ENCODE measurements at regions not wholly inside any gene's neighbourhood (a gene's known extent, or its start where the extent isn't known, plus 50 kb on each side); places are given as distances from the start of the nearest gene placed in this dataset.
"Not testable (repeated sequence)": the region's sequence is repeated elsewhere in the genome, so short reads cannot be mapped to it uniquely, and the experiment has no call there.

- DNase-seq; ATAC-seq; intact Hi-C loops (cut with DNase I, micrococcal nuclease): not testable (repeated sequence)
These were observed 186.2 kb upstream of the AVPR1A start for GRCh38 chr12:63337158-63337557.

GRCh38 chr12:63326260-63326659 is 175.3 kb upstream of the AVPR1A start:
- intact Hi-C loops (cut with DNase I, micrococcal nuclease): no loop called here
- no peak for ATAC-seq

GRCh38 chr12:63325757-63326156 is 174.8 kb upstream of the AVPR1A start:
- intact Hi-C loops (cut with DNase I, micrococcal nuclease): no loop called here
- ATAC-seq (no peak), DNase-seq (no peak)

More at GRCh38 chr12:63326260-63326659, 175.3 kb upstream of the AVPR1A start:
- no peak for DNase-seq

GRCh38 chr12:63323942-63324341 is 172.9 kb upstream of the AVPR1A start:
- intact Hi-C loops (cut with DNase I, micrococcal nuclease): no loop called here
- no peak for ATAC-seq
- DNase-seq: no peak

GRCh38 chr12:63321373-63321772 is 170.4 kb upstream of the AVPR1A start:
- intact Hi-C loops (cut with DNase I, micrococcal nuclease): no loop called here
- ATAC-seq (no peak), DNase-seq (no peak)

GRCh38 chr12:63319936-63320633 is 169.1 kb upstream of the AVPR1A start:
- DNase-seq (no peak), ATAC-seq (no peak)
- intact Hi-C loops (cut with DNase I, micrococcal nuclease): no loop called here

GRCh38 chr12:63319386-63319785 is 168.4 kb upstream of the AVPR1A start:
- DNase-seq: no peak
- peak; percentile 35 for ATAC-seq
- intact Hi-C loops (cut with DNase I, micrococcal nuclease): no loop called here

- intact Hi-C loops (cut with DNase I, micrococcal nuclease): no loop called here
- no peak for ATAC-seq
- DNase-seq: no peak
These were observed 167.9 kb upstream of the AVPR1A start for GRCh38 chr12:63318933-63319332.

GRCh38 chr12:63318313-63318712 is 167.3 kb upstream of the AVPR1A start:
- intact Hi-C loops (cut with DNase I, micrococcal nuclease): no loop called here
- no peak for DNase-seq
- no peak for ATAC-seq

- intact Hi-C loops (cut with DNase I, micrococcal nuclease): no loop called here
- ATAC-seq: no peak
- DNase-seq: no peak
These were observed 166.9 kb upstream of the AVPR1A start for GRCh38 chr12:63317880-63318279.

GRCh38 chr12:63317286-63317846 is 166.4 kb upstream of the AVPR1A start:
- intact Hi-C loops (cut with DNase I, micrococcal nuclease): no loop called here
- no peak for ATAC-seq

GRCh38 chr12:63313139-63313538 is 162.1 kb upstream of the AVPR1A start:
- ATAC-seq: no peak
- intact Hi-C loops (cut with DNase I, micrococcal nuclease): no loop called here

More at GRCh38 chr12:63317286-63317846, 166.4 kb upstream of the AVPR1A start:
- DNase-seq: no peak

GRCh38 chr12:63308671-63309070 is 157.7 kb upstream of the AVPR1A start:
- DNase-seq: no peak
- intact Hi-C loops (cut with DNase I, micrococcal nuclease): no loop called here
- no peak for ATAC-seq

More at GRCh38 chr12:63313139-63313538, 162.1 kb upstream of the AVPR1A start:
- DNase-seq: no peak

- intact Hi-C loops (cut with DNase I, micrococcal nuclease): no loop called here
- DNase-seq (no peak), ATAC-seq (no peak)
These were observed 156.8 kb upstream of the AVPR1A start for GRCh38 chr12:63307849-63308248.

- ATAC-seq (no peak), DNase-seq (no peak)
- intact Hi-C loops (cut with DNase I, micrococcal nuclease): no loop called here
These were observed 155.2 kb upstream of the AVPR1A start for GRCh38 chr12:63305901-63306875.

- DNase-seq (no peak), ATAC-seq (no peak)
- intact Hi-C loops (cut with DNase I, micrococcal nuclease): no loop called here
These were observed 153.9 kb upstream of the AVPR1A start for GRCh38 chr12:63304887-63305316.

GRCh38 chr12:63302941-63303536 is 152.0 kb upstream of the AVPR1A start:
- DNase-seq (no peak), ATAC-seq (no peak)
- intact Hi-C loops (cut with DNase I, micrococcal nuclease): no loop called here

GRCh38 chr12:63302269-63302940 is 151.4 kb upstream of the AVPR1A start:
- intact Hi-C loops (cut with DNase I, micrococcal nuclease): no loop called here
- ATAC-seq (no peak), DNase-seq (no peak)

GRCh38 chr12:63301311-63301710 is 150.3 kb upstream of the AVPR1A start:
- intact Hi-C loops (cut with DNase I, micrococcal nuclease): no loop called here
- DNase-seq (no peak), ATAC-seq (no peak)
